C4-2B (cell line): ENCODE measurements at regions not wholly inside any gene's neighbourhood (a gene's known extent, or its start where the extent isn't known, plus 50 kb on each side); places are given as distances from the start of the nearest gene placed in this dataset.

Experiments
- H3K27ac ChIP-seq: fragments of 450-650 bp; 2 replicates; pipeline ENCODE4 v1.5.1; 2017
- CTCF ChIP-seq: fragments of 450-650 bp; conservative IDR thresholded peaks from 2 replicates; pipeline ENCODE4 v1.5.1; 2017; ENCODE audit warnings: mild to moderate bottlenecking
- ZFX ChIP-seq: fragments of 450-650 bp; IDR thresholded peaks from 2 replicates; pipeline ENCODE4 v1.6.1; 2017

- H3K27ac ChIP-seq, result no peak overlapping the region
- TF ChIP-seq ZFX (no peak), CTCF (no peak)
These were observed 561.6 kb downstream of the PLA2G4A start for GRCh38 chr1:187390215-187390818.

GRCh38 chr1:187396226-187396625 lies 567.5 kb downstream of the PLA2G4A start:
- TF ChIP-seq CTCF (no peak; the same call in 1 of the 2 replicates), ZFX (no peak)
- H3K27ac ChIP-seq, result peak overlapping the region; percentile 40

GRCh38 chr1:187396929-187397796 lies 568.4 kb downstream of the PLA2G4A start:
- TF ChIP-seq CTCF (no peak), ZFX (no peak)
- H3K27ac ChIP-seq, result peak overlapping the region; percentile 40

GRCh38 chr1:187408212-187409004 lies 579.7 kb downstream of the PLA2G4A start:
- no peak overlapping the region; the same call in 1 of the 2 replicates for H3K27ac ChIP-seq
- TF ChIP-seq CTCF (no peak), ZFX (no peak)

GRCh38 chr1:187409341-187409740 lies 580.6 kb downstream of the PLA2G4A start:
- no peak for TF ChIP-seq ZFX
- H3K27ac ChIP-seq, result no peak overlapping the region

GRCh38 chr1:187411118-187411517 lies 582.4 kb downstream of the PLA2G4A start:
- TF ChIP-seq CTCF (no peak), ZFX (no peak)
- H3K27ac ChIP-seq, result no peak overlapping the region

GRCh38 chr1:187413405-187414169 lies 584.8 kb downstream of the PLA2G4A start:
- no peak for TF ChIP-seq ZFX
- peak; percentile 64 for TF ChIP-seq CTCF
- no peak overlapping the region for H3K27ac ChIP-seq
